MM.1S (cell line): ENCODE measurements at regions not wholly inside any gene's neighbourhood (a gene's known extent, or its start where the extent isn't known, plus 50 kb on each side); places are given as distances from the start of the nearest gene placed in this dataset.

Experiments
- DNase-seq: peaks from one replicate; pipeline ENCODE4 v3.0.0-alpha.2; 2015
- H2AFZ ChIP-seq: fragments of 300-600 bp; sonication (generic); 2 replicates; pipeline ENCODE4 v1.6.0; 2016; ENCODE audit warnings: antibody characterized with exemption, low read length
- H3F3A ChIP-seq: fragments of 300-600 bp; sonication (generic); 2 replicates; pipeline ENCODE4 v1.6.1; 2016; ENCODE audit warnings: mild to moderate bottlenecking, antibody characterized with exemption, low read length, moderate library complexity, mixed read lengths; ENCODE audit not compliant: insufficient read depth
- H3K27ac ChIP-seq: fragments of 300-600 bp; sonication (generic); 2 replicates; pipeline ENCODE4 v1.5.1; 2016; ENCODE audit warnings: mild to moderate bottlenecking, low read length
- H3K27me3 ChIP-seq: fragments of 300-600 bp; sonication (generic); replicated peaks from 2 replicates; pipeline ENCODE4 v1.6.0; 2016; ENCODE audit warnings: low read length; ENCODE audit not compliant: insufficient read depth
- H3K36me3 ChIP-seq: fragments of 300-600 bp; sonication (generic); replicated peaks from 2 replicates; pipeline ENCODE4 v1.6.1; 2016; ENCODE audit warnings: mild to moderate bottlenecking, low read length, mixed read lengths; ENCODE audit not compliant: insufficient read depth
- H3K4me1 ChIP-seq: fragments of 300-600 bp; sonication (generic); 2 replicates; pipeline ENCODE4 v1.6.1; 2016; ENCODE audit warnings: low read length, mixed read lengths
- H3K4me2 ChIP-seq: fragments of 300-600 bp; sonication (generic); 2 replicates; pipeline ENCODE4 v1.6.0; 2016; ENCODE audit warnings: low read depth, low read length
- H3K4me3 ChIP-seq: fragments of 300-600 bp; sonication (generic); 2 replicates; pipeline ENCODE4 v1.5.1; 2016; ENCODE audit warnings: low read length, mixed read lengths
- H3K79me2 ChIP-seq: fragments of 300-600 bp; sonication (generic); 2 replicates; pipeline ENCODE4 v1.6.1; 2016; ENCODE audit warnings: mixed run types, low read length, mixed read lengths
- H3K9ac ChIP-seq: fragments of 300-600 bp; sonication (generic); 2 replicates; pipeline ENCODE4 v1.6.1; 2016; ENCODE audit warnings: low read length, mixed read lengths
- H3K9me2 ChIP-seq: fragments of 300-600 bp; sonication (generic); replicated peaks from 2 replicates; pipeline ENCODE4 v1.6.1; 2016; ENCODE audit warnings: mild to moderate bottlenecking, low read length, mixed read lengths; ENCODE audit not compliant: insufficient read depth
- H3K9me3 ChIP-seq: fragments of 300-600 bp; sonication (generic); replicated peaks from 2 replicates; pipeline ENCODE4 v1.6.1; 2016; ENCODE audit warnings: mild to moderate bottlenecking, low read length, mixed read lengths; ENCODE audit not compliant: insufficient read depth
- H4K20me1 ChIP-seq: fragments of 300-600 bp; sonication (generic); 2 replicates; pipeline ENCODE4 v1.6.1; 2016; ENCODE audit warnings: mild to moderate bottlenecking, low read length, moderate library complexity, mixed read lengths; ENCODE audit not compliant: insufficient read depth
- EZH2 ChIP-seq: fragments of 300-600 bp; sonication (generic); optimal IDR thresholded peaks from 2 replicates; pipeline ENCODE3; 2017; ENCODE audit warnings: low read depth, mild to moderate bottlenecking, antibody characterized with exemption, low read length, mixed read lengths
- EZH2phosphoT487 ChIP-seq: fragments of 300-600 bp; sonication (generic); IDR thresholded peaks from 2 replicates; pipeline ENCODE4 v1.6.1; 2018; ENCODE audit warnings: antibody characterized with exemption, low read length
- TF ChIP-seq, protein P1 (sequence below): fragments of 300-600 bp; sonication (generic); IDR thresholded peaks from 2 replicates; pipeline ENCODE4 v1.5.1; 2016; ENCODE audit warnings: antibody characterized with exemption, low read length, mixed read lengths

GRCh38 chr12:93016752-93017350, 87.8 kb upstream of the EEA1 start:
- no peak for TF ChIP-seq EZH2phosphoT487
- TF ChIP-seq EZH2, result no peak
- TF ChIP-seq, protein P1, sequence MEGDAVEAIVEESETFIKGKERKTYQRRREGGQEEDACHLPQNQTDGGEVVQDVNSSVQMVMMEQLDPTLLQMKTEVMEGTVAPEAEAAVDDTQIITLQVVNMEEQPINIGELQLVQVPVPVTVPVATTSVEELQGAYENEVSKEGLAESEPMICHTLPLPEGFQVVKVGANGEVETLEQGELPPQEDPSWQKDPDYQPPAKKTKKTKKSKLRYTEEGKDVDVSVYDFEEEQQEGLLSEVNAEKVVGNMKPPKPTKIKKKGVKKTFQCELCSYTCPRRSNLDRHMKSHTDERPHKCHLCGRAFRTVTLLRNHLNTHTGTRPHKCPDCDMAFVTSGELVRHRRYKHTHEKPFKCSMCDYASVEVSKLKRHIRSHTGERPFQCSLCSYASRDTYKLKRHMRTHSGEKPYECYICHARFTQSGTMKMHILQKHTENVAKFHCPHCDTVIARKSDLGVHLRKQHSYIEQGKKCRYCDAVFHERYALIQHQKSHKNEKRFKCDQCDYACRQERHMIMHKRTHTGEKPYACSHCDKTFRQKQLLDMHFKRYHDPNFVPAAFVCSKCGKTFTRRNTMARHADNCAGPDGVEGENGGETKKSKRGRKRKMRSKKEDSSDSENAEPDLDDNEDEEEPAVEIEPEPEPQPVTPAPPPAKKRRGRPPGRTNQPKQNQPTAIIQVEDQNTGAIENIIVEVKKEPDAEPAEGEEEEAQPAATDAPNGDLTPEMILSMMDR, result no peak
- H3K4me3 ChIP-seq, result no peak overlapping the region
- no peaks in the 10 kb centered on the region for H3K27me3 ChIP-seq
- no peak overlapping the region for H3K9ac ChIP-seq
- no peaks in the 10 kb centered on the region for H3K36me3 ChIP-seq
- H3K27ac ChIP-seq, result no peak overlapping the region
- H3K4me2 ChIP-seq, result no peak overlapping the region
- H3F3A ChIP-seq, result no peaks in the 10 kb centered on the region
- H3K4me1 ChIP-seq, result no peaks in the 10 kb centered on the region
- no peaks in the 10 kb centered on the region for H3K79me2 ChIP-seq
- no peak for DNase-seq
- no peaks in the 10 kb centered on the region for H3K9me2 ChIP-seq
- no peak overlapping the region for H2AFZ ChIP-seq
- no peaks in the 10 kb centered on the region for H4K20me1 ChIP-seq
- no peaks in the 10 kb centered on the region for H3K9me3 ChIP-seq

GRCh38 chr12:93018610-93019009, 89.5 kb upstream of the EEA1 start:
- Histone ChIP-seq H3K9me2 (no peaks in the 10 kb centered on the region), H3K4me3 (no peak overlapping the region), H3K79me2 (no peaks in the 10 kb centered on the region), H3K4me2 (no peak overlapping the region), H3K9me3 (no peaks in the 10 kb centered on the region), H3K27me3 (no peaks in the 10 kb centered on the region), H3K9ac (no peak overlapping the region), H3F3A (no peaks in the 10 kb centered on the region), H4K20me1 (no peaks in the 10 kb centered on the region), H2AFZ (no peak overlapping the region), H3K4me1 (no peaks in the 10 kb centered on the region), H3K36me3 (no peaks in the 10 kb centered on the region), H3K27ac (no peak overlapping the region)
- DNase-seq, result no peak
- TF ChIP-seq EZH2 (no peak), EZH2phosphoT487 (no peak)
- TF ChIP-seq, protein P1, result no peak

- no peaks in the 10 kb centered on the region for H3K27me3 ChIP-seq
- TF ChIP-seq, protein P1, result no peak
- TF ChIP-seq EZH2phosphoT487 (no peak), EZH2 (no peak)
- no peaks in the 10 kb centered on the region for H3K36me3 ChIP-seq
- no peak overlapping the region for H2AFZ ChIP-seq
- H3K9ac ChIP-seq, result no peak overlapping the region
- no peaks in the 10 kb centered on the region for H3F3A ChIP-seq
- H3K9me3 ChIP-seq, result no peaks in the 10 kb centered on the region
- no peak overlapping the region for H3K4me2 ChIP-seq
- H3K79me2 ChIP-seq, result no peaks in the 10 kb centered on the region
- no peaks in the 10 kb centered on the region for H3K4me1 ChIP-seq
- no peak overlapping the region for H3K27ac ChIP-seq
- no peaks in the 10 kb centered on the region for H4K20me1 ChIP-seq
- H3K4me3 ChIP-seq, result no peak overlapping the region
- no peaks in the 10 kb centered on the region for H3K9me2 ChIP-seq
- no peak for DNase-seq
Measured at GRCh38 chr12:93019212-93019927, 90.3 kb upstream of the EEA1 start.
